ENCODE measurements at regions not wholly inside any gene's neighbourhood (a gene's known extent, or its start where the extent isn't known, plus 50 kb on each side); places are given as distances from the start of the nearest gene placed in this dataset.

DNA sequence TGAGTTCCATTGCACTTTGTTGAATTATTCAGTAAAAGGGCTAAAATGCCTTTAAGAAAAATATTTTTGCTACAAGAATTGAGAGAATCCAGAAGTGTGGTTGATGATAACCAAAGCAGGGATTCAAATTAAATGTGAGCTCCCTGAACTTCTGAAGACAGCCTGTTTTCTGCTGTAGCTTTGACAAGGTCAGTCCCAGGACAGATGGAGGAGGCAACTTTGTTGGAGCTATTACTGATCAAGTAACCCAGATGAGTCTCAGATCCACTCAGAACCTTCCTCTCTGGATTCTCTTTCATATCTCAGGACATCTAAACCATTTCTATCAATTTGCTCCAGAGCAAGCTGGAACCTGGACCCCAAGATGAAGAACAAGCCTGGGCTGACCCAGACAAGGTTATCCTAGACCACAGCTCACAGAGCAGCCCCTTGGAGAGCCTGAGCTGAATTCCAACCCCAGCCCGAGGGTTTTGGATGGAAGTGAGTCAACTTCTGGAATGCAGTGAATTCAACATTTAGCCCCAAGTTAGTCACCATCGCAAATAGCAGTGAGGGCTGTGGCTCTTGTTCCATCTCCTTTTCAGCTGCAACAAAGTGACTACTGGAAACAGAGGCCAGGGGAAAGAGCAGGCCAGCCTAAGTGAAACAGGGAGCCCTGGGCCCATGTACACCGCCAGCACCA lies 137.8 kb upstream of the TSC22D1 start:
- intact Hi-C loops (cut with micrococcal nuclease): loop anchor here (1.0 to 5.0 kb wide), 7 partner anchors 25 to 258 kb away; partner anchors contain the start of gene TSC22D1

More for the DNA sequence above, 137.8 kb upstream of the TSC22D1 start:
- dilution Hi-C loops (cut with MboI; ENCODE audit: extremely low pct_ligation_motif_present, low sequenced_read_pairs): no loop called here
- POLR2A ChIA-PET: no interaction called here
- Histone ChIP-seq H3K4me3 (replicated peaks in 1 of 3; ENCODE audit: insufficient read depth in 1 of 3, low read depth in 1 of 3, low read length in 3 of 3) (no peak overlapping the region), H3K4me1 (ENCODE audit: control insufficient read depth, extremely low read depth, insufficient read depth, low read length) (peaks cover 38% of the 10 kb centered on the region), H3K36me3 (ENCODE audit: control insufficient read depth in 2 of 2, extremely low read depth in 1 of 2, insufficient read depth in 2 of 2, low read length in 2 of 2) (no peaks in the 10 kb centered on the region), H3K4me2 (ENCODE audit: insufficient read depth, low read length) (peak overlapping the region; percentile 15), H3K9ac (replicated peaks; ENCODE audit: extremely low read depth, insufficient read depth, low read length) (peak overlapping the region; percentile 41), H4K20me1 (replicated peaks; ENCODE audit: control insufficient read depth, extremely low read depth, insufficient read depth, low read length) (no peaks in the 10 kb centered on the region), H3K9me3 (replicated peaks; ENCODE audit: control insufficient read depth, insufficient read depth, low read length) (no peaks in the 10 kb centered on the region), H3K27me3 (ENCODE audit: control insufficient read depth in 2 of 2, insufficient read depth in 2 of 2, low read length in 2 of 2) (no peaks in the 10 kb centered on the region), H3K79me2 (ENCODE audit: control insufficient read depth, insufficient read depth, low read length) (no peaks in the 10 kb centered on the region), H3K9me1 (replicated peaks; ENCODE audit: control insufficient read depth, extremely low read depth, insufficient read depth, low read length) (no peaks in the 10 kb centered on the region), H2AFZ (ENCODE audit: low read depth, low read length) (peak overlapping the region; percentile 45), H3K27ac (ENCODE audit: insufficient read depth, low read depth, low read length) (peak overlapping the region; percentile 86)
- peak; percentile 81 for DNase-seq (ENCODE audit: low read depth, low spot score)
- FAIRE-seq: peak; percentile 98
- TSS peak; percentile 67 for BruUV-seq (replicated peaks)
- CTCF ChIA-PET: interaction anchor here (0.7 to 1.9 kb wide), 15 partner anchors 11 to 260 kb away, joined by 3 to 11 read pairs (median 4); no protein-coding TSS in a partner anchor
- TF ChIP-seq GATA2 (IDR thresholded peaks at IDR 0.05; ENCODE audit: insufficient read depth, insufficient read length, low read depth, low read length): peak; percentile 20
- peak; percentile 90 for TF ChIP-seq FOS (IDR thresholded peaks at IDR 0.05; ENCODE audit: borderline replicate concordance, insufficient read depth, low read length)
- TF ChIP-seq EZH2 (IDR thresholded peaks at IDR 0.05; ENCODE audit: borderline replicate concordance, low read depth, low read length, severe bottlenecking): no peak
- TF ChIP-seq POLR2A (IDR thresholded peaks at IDR 0.05; ENCODE audit: low read depth, low read length): no peak
- TF ChIP-seq, protein P1, sequence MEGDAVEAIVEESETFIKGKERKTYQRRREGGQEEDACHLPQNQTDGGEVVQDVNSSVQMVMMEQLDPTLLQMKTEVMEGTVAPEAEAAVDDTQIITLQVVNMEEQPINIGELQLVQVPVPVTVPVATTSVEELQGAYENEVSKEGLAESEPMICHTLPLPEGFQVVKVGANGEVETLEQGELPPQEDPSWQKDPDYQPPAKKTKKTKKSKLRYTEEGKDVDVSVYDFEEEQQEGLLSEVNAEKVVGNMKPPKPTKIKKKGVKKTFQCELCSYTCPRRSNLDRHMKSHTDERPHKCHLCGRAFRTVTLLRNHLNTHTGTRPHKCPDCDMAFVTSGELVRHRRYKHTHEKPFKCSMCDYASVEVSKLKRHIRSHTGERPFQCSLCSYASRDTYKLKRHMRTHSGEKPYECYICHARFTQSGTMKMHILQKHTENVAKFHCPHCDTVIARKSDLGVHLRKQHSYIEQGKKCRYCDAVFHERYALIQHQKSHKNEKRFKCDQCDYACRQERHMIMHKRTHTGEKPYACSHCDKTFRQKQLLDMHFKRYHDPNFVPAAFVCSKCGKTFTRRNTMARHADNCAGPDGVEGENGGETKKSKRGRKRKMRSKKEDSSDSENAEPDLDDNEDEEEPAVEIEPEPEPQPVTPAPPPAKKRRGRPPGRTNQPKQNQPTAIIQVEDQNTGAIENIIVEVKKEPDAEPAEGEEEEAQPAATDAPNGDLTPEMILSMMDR (IDR thresholded peaks at IDR 0.05; ENCODE audit: extremely low read depth in 1 of 2, insufficient read depth in 1 of 2, low read depth in 1 of 2, low read length in 2 of 2): no peak
- TF ChIP-seq, protein P2, sequence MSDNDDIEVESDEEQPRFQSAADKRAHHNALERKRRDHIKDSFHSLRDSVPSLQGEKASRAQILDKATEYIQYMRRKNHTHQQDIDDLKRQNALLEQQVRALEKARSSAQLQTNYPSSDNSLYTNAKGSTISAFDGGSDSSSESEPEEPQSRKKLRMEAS (IDR thresholded peaks at IDR 0.05; ENCODE audit: insufficient read depth, insufficient read length): no peak
- peak; percentile 88 for TF ChIP-seq JUN (IDR thresholded peaks at IDR 0.05; ENCODE audit: borderline replicate concordance, insufficient read depth, insufficient read length, low read depth)
- TF ChIP-seq MYC (IDR thresholded peaks at IDR 0.05; ENCODE audit: low read depth, low read length): no peak
- TF ChIP-seq POLR2AphosphoS5 (IDR thresholded peaks at IDR 0.05; ENCODE audit: insufficient read depth, low read depth, low read length): peak; percentile 78
